HG02884 (cell line): ENCODE measurements at regions not wholly inside any gene's neighbourhood (a gene's known extent, or its start where the extent isn't known, plus 50 kb on each side); places are given as distances from the start of the nearest gene placed in this dataset.
A peak's percentile ranks its signal among the peaks of the same experiment; 100 is the strongest.

ENCODE experiments used
- ATAC-seq: cut with Tn5 transposase; IDR thresholded peaks from one replicate; pipeline ENCODE4 v1.9.1; 2021; ENCODE audit warnings: mild to moderate bottlenecking, moderate library complexity; ENCODE audit not compliant: unreplicated experiment

GRCh38 chr13:40398065-40398464 lies 268.4 kb downstream of the FOXO1 start:
- ATAC-seq, result no peak

- no peak for ATAC-seq
Observed at GRCh38 chr13:40399756-40400155, 266.7 kb downstream of the FOXO1 start.

GRCh38 chr13:40401911-40402776 lies 264.3 kb downstream of the FOXO1 start:
- ATAC-seq, result peak; percentile 85

GRCh38 chr13:40402931-40403431 lies 263.5 kb downstream of the FOXO1 start:
- no peak for ATAC-seq

- ATAC-seq, result no peak
Observed at GRCh38 chr13:40403509-40404241, 262.8 kb downstream of the FOXO1 start.

GRCh38 chr13:40404407-40404806 lies 262.0 kb downstream of the FOXO1 start:
- no peak for ATAC-seq

GRCh38 chr13:40404967-40405716 lies 261.3 kb downstream of the FOXO1 start:
- ATAC-seq, result no peak

GRCh38 chr13:40406405-40407120 lies 259.9 kb downstream of the FOXO1 start:
- no peak for ATAC-seq

- ATAC-seq, result no peak
Observed at GRCh38 chr13:40407567-40407966, 258.9 kb downstream of the FOXO1 start.

GRCh38 chr13:40408602-40409001 lies 257.8 kb downstream of the FOXO1 start:
- ATAC-seq, result no peak

- no peak for ATAC-seq
Observed at GRCh38 chr13:40409278-40409677, 257.2 kb downstream of the FOXO1 start.

- no peak for ATAC-seq
Observed at GRCh38 chr13:40410315-40410714, 256.1 kb downstream of the FOXO1 start.

- ATAC-seq, result no peak
Observed at GRCh38 chr13:40420160-40420740, 246.2 kb downstream of the FOXO1 start.

- no peak for ATAC-seq
Observed at GRCh38 chr13:40422588-40423235, 243.7 kb downstream of the FOXO1 start.

GRCh38 chr13:40428354-40428753 lies 238.1 kb downstream of the FOXO1 start:
- no peak for ATAC-seq

GRCh38 chr13:40429706-40430545 lies 236.5 kb downstream of the FOXO1 start:
- no peak for ATAC-seq

GRCh38 chr13:40432018-40432978 lies 234.1 kb downstream of the FOXO1 start:
- ATAC-seq, result peak; percentile 72

- no peak for ATAC-seq
Observed at GRCh38 chr13:40433001-40433400, 233.4 kb downstream of the FOXO1 start.
